Spleen (tissue), 7 donors: ENCODE measurements at regions not wholly inside any gene's neighbourhood (a gene's known extent, or its start where the extent isn't known, plus 50 kb on each side); places are given as distances from the start of the nearest gene placed in this dataset.

Experiments used
- POLR2A ChIP-seq, 3 donors: fragments of 450-650 bp; IDR thresholded peaks; one replicate each; pipeline ENCODE4 v1.5.1; 2017; ENCODE audit warnings: antibody characterized with exemption in 3 of 3, mild to moderate bottlenecking in 1 of 3
- POLR2AphosphoS5 ChIP-seq, 3 donors: sonication (generic); formaldehyde crosslinking; IDR thresholded peaks; one replicate each; pipeline ENCODE4 v1.5.1; 2017; ENCODE audit warnings: antibody characterized with exemption in 3 of 3
- TF ChIP-seq, protein P1 (sequence below), 11 experiments: fragments of 200-600 bp in 7 of 11; fragments of 450-650 bp in 4 of 11; sonication (generic) in 4 of 11; IDR thresholded peaks in 8 of 11; conservative IDR thresholded peaks in 3 of 11; 1 replicate in 7 of 11; 2 replicates in 4 of 11; pipeline versions ENCODE4 v1.4.0 to v1.8.0; 2016 to 2021; ENCODE audit warnings: antibody characterized with exemption in 11 of 11, inconsistent platforms in 4 of 11, mild to moderate bottlenecking in 1 of 11
- donor health status: DM: no; HTN: no; CAD: no; lungs with moderate emphysema.
- donor health status: DM: no; HTN: no; CAD: no.
- donor health status: DM: no; HTN: no; CAD: no.

DNA sequence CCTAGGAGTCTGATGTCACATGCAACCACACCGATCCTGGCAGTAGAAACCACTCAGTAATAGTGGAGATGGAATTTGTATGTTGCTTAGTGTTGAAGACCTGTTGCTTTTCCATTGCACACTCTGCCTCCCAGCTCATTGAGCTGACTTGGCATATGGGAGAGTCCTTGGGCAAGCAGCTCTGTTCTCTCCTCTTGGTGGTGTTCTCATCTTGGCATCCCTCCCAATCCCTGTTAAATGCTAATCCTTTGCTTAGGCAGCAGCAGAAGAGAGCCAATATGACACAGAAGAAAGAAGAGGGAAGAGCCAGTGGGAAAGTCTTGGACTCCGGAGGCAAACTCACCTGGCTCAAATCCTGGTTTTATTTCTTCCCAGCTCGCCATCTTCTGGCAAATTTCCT, 178.0 kb upstream of the CAND1 start:
- TF ChIP-seq, protein P1, sequence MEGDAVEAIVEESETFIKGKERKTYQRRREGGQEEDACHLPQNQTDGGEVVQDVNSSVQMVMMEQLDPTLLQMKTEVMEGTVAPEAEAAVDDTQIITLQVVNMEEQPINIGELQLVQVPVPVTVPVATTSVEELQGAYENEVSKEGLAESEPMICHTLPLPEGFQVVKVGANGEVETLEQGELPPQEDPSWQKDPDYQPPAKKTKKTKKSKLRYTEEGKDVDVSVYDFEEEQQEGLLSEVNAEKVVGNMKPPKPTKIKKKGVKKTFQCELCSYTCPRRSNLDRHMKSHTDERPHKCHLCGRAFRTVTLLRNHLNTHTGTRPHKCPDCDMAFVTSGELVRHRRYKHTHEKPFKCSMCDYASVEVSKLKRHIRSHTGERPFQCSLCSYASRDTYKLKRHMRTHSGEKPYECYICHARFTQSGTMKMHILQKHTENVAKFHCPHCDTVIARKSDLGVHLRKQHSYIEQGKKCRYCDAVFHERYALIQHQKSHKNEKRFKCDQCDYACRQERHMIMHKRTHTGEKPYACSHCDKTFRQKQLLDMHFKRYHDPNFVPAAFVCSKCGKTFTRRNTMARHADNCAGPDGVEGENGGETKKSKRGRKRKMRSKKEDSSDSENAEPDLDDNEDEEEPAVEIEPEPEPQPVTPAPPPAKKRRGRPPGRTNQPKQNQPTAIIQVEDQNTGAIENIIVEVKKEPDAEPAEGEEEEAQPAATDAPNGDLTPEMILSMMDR (IDR thresholded peaks at IDR 0.05 in 8 of 11, conservative IDR thresholded peaks at IDR 0.05 in 3 of 11), result no peak
- TF ChIP-seq POLR2A (IDR thresholded peaks at IDR 0.05) (no peak), POLR2AphosphoS5 (IDR thresholded peaks at IDR 0.05) (no peak)
